Fibroblast of villous mesenchyme (primary cell): ENCODE measurements at regions not wholly inside any gene's neighbourhood (a gene's known extent, or its start where the extent isn't known, plus 50 kb on each side); places are given as distances from the start of the nearest gene placed in this dataset.

Experiments used
- DNase-seq: peaks from one replicate; pipeline ENCODE4 v3.0.0-alpha.2; 2010; ENCODE audit warnings: low read depth
- H3K4me3 ChIP-seq: 2 replicates; pipeline ENCODE4 v1.5.1; 2011; ENCODE audit warnings: low read depth, mild to moderate bottlenecking, low read length
- TF ChIP-seq, protein P1 (sequence below): IDR thresholded peaks from 2 replicates; pipeline ENCODE4 v1.5.1; 2012; ENCODE audit warnings: low read depth, mild to moderate bottlenecking, low read length; ENCODE audit not compliant: insufficient read depth

DNA sequence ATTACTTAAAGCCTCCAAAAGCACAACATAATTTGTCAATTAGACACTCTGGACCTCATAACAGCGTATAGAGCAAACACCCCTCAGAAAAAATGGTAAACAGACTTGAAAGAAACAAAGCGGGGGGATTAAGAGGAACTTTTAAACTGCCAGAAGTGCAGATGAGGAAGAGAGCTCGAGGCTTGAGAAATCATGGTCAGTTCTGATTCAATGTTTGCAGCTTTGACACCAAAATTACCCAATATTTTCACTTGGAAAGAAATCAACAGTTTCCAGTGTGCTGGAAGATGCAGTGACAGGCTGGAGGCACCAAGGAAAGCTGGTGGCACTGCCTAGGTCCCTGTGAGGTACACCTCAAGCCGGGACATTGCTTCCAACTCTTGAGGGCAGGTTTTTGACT, 180.9 kb upstream of the TOX3 start:
- DNase-seq = no peak
- TF ChIP-seq, protein P1, sequence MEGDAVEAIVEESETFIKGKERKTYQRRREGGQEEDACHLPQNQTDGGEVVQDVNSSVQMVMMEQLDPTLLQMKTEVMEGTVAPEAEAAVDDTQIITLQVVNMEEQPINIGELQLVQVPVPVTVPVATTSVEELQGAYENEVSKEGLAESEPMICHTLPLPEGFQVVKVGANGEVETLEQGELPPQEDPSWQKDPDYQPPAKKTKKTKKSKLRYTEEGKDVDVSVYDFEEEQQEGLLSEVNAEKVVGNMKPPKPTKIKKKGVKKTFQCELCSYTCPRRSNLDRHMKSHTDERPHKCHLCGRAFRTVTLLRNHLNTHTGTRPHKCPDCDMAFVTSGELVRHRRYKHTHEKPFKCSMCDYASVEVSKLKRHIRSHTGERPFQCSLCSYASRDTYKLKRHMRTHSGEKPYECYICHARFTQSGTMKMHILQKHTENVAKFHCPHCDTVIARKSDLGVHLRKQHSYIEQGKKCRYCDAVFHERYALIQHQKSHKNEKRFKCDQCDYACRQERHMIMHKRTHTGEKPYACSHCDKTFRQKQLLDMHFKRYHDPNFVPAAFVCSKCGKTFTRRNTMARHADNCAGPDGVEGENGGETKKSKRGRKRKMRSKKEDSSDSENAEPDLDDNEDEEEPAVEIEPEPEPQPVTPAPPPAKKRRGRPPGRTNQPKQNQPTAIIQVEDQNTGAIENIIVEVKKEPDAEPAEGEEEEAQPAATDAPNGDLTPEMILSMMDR = no peak
- H3K4me3 ChIP-seq = no peak overlapping the region

DNA sequence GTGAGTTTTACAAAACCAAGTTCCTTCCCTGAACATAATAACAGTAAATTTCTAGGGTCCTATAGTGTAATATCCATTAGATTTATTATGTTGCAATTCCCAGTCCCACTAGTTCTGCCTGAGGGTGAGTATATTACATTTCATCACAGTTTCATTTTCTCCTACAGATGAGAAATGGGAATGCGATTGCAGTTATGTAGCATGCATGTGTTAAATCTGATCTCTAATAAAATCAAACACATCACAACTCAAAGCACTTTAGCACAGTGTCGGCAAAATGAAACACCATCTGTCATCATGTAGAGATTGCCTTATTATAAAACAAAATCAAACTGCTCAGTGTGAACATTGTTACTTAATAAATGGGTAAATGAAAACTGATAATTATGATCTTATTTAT, 180.5 kb upstream of the TOX3 start:
- no peak overlapping the region for H3K4me3 ChIP-seq
- TF ChIP-seq, protein P1 = no peak
- DNase-seq = no peak

DNA sequence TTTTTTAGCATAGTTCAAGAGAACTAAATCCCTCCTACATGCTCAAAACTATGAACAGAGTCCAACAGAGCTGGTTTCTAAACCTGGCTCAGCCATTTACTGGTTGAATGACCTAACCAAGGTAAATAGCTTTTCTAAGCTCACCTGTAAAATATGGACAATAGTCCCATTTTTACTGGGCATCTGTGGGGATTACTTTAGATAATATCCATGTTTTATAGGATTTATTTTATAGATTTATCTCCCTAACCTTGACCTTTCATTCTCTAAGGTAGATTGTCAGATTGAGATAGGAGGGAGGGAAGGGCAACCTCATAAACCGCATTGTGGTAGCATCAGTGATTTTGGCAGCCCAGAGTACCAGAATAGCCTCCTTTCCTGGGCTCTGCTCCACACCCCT, 178.5 kb upstream of the TOX3 start:
- TF ChIP-seq, protein P1 = no peak
- H3K4me3 ChIP-seq = no peak overlapping the region
- no peak for DNase-seq

DNA sequence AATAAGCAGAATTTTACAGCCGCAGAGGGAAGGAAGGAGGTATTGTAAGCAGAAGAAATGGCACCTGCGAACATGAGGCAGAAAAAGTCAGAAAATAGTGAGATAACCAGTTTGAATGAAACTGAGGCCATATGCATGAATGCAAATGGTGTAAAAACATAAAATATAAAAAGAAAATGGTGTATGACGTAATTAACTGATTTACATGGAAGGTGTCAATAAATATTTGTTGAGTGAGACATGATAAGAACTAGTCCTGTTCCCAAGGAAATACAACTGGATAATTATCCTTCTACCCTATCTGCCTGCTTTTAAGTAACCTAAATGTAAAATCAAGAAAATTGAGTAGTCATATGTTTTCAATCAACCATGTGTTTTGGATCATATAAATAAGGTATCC, 178.1 kb upstream of the TOX3 start:
- no peak for DNase-seq
- TF ChIP-seq, protein P1 = no peak
- no peak overlapping the region for H3K4me3 ChIP-seq

DNA sequence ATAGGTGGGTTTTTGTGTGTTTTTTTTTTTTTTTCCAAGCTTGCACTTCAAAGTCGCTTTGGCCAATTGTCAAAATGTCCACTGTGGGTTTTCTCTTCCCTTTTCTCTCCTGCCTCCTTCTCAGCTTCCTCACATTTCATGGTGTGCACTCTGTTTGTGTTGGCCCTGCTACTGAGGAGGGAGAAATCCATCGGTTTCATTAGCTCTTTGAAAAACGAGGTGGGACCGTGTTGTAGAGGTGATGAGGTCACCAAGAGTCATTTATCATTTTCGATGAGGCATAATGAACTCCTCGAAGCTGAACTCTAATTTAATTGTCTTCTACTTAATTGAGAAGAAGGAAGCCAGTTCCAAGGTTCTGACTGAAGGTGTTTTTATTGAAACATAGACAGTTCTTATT, 174.4 kb upstream of the TOX3 start:
- H3K4me3 ChIP-seq = no peak overlapping the region
- no peak for DNase-seq
- TF ChIP-seq, protein P1 = no peak

DNA sequence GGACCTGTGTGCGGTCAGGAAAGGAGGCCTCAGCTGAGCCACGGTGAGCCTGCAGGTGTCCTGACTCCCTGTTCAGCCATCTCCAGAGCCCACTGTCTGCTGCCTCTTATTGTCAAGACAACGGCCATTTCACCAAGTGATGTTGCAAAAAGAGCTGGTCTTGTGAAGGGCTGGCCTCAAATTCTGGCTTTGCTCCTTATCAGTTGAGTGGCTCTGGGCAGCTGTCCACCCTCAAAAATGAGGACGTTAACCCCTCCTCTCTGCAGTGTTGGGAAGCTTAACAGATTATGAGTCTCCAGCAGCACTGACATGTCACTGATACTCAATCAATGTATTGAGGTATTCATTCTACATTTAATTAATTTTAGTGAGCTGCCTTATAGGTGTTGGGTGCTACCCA, 171.1 kb upstream of the TOX3 start:
- no peak for DNase-seq
- no peak overlapping the region for H3K4me3 ChIP-seq
- TF ChIP-seq, protein P1 = no peak

DNA sequence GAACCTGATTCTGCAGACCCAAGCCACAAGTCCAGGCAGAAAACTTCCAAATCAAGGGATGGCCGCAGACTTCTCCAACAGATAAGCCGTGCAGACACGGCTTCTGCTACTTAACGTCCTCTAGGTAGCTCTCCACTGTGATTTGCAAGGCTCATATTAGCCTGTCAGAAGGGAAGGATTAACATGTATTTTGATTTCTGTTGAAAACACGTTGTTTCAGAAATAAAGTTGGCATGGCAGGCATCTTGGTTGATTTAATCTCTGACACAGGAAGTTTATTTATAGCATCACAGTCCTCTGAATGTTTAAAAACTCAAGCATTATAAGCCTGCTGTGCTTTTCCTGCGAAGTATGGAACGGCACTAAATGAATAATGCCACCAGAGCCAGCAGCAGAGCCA, 166.8 kb upstream of the TOX3 start:
- TF ChIP-seq, protein P1 = no peak
- no peak overlapping the region for H3K4me3 ChIP-seq
- no peak for DNase-seq
